CD4-positive, alpha-beta T cell treated with Interleukin-15 for 4 hours (primary cell): ENCODE measurements at regions not wholly inside any gene's neighbourhood (a gene's known extent, or its start where the extent isn't known, plus 50 kb on each side); places are given as distances from the start of the nearest gene placed in this dataset.

Experiments used
- DNase-seq: peaks from one replicate; pipeline ENCODE4 v3.0.0-alpha.2; 2020; ENCODE audit warnings: low spot score

GRCh38 chr6:99219788-99220187 lies 129.7 kb downstream of the FAXC start:
- no peak for DNase-seq

- DNase-seq = no peak
Measured at GRCh38 chr6:99216959-99217358, 132.5 kb downstream of the FAXC start.

GRCh38 chr6:99195986-99196655 lies 153.4 kb downstream of the FAXC start:
- DNase-seq = no peak

GRCh38 chr6:99192561-99192960 lies 156.9 kb downstream of the FAXC start:
- no peak for DNase-seq

- no peak for DNase-seq
Measured at GRCh38 chr6:99189823-99190721, 159.4 kb downstream of the FAXC start.

GRCh38 chr6:99187429-99187828 lies 162.0 kb downstream of the FAXC start:
- DNase-seq = no peak

GRCh38 chr6:99186417-99186816 lies 163.1 kb downstream of the FAXC start:
- DNase-seq = no peak

GRCh38 chr6:99185525-99185924 lies 163.9 kb downstream of the FAXC start:
- no peak for DNase-seq

- no peak for DNase-seq
Measured at GRCh38 chr6:99184696-99185095, 164.8 kb downstream of the FAXC start.

- no peak for DNase-seq
Measured at GRCh38 chr6:99183066-99183465, 166.4 kb downstream of the FAXC start.

GRCh38 chr6:99181174-99181573 lies 168.3 kb downstream of the FAXC start:
- DNase-seq = no peak

- no peak for DNase-seq
Measured at GRCh38 chr6:99178168-99178567, 171.3 kb downstream of the FAXC start.

- DNase-seq = no peak
Measured at GRCh38 chr6:99177736-99178135, 171.7 kb downstream of the FAXC start.

- DNase-seq = no peak
Measured at GRCh38 chr6:99165838-99166237, 183.6 kb downstream of the FAXC start.

- no peak for DNase-seq
Measured at GRCh38 chr6:99152347-99152643, 197.2 kb downstream of the FAXC start.

- DNase-seq = peak; percentile 7
Measured at GRCh38 chr6:99151634-99152346, 197.7 kb downstream of the FAXC start.

- DNase-seq = no peak
Measured at GRCh38 chr6:99148761-99149160, 200.7 kb downstream of the FAXC start.

- DNase-seq = no peak
Measured at GRCh38 chr6:99148111-99148510, 200.4 kb upstream of the FBXL4 start.

- DNase-seq = no peak
Measured at GRCh38 chr6:99147206-99147605, 199.5 kb upstream of the FBXL4 start.

- DNase-seq = no peak
Measured at GRCh38 chr6:99146711-99147110, 199.0 kb upstream of the FBXL4 start.

GRCh38 chr6:99145738-99146137 lies 198.0 kb upstream of the FBXL4 start:
- no peak for DNase-seq

- DNase-seq = no peak
Measured at GRCh38 chr6:99143108-99143861, 195.5 kb upstream of the FBXL4 start.
